NCI-H187 (cell line): ENCODE measurements at regions not wholly inside any gene's neighbourhood (a gene's known extent, or its start where the extent isn't known, plus 50 kb on each side); places are given as distances from the start of the nearest gene placed in this dataset.
A peak's percentile ranks its signal among the peaks of the same experiment; 100 is the strongest.

ENCODE experiments used
- DNase-seq, 2 experiments: peaks; one replicate each; lab custom pipeline; 2025; lab: John Stamatoyannopoulos, UW

GRCh38 chr7:22563032-22563501 is 63.1 kb upstream of the STEAP1B start:
- no peak for DNase-seq

- DNase-seq: no peak
These were observed 62.1 kb upstream of the STEAP1B start for GRCh38 chr7:22561895-22562593.

- DNase-seq: no peak
These were observed 61.4 kb upstream of the STEAP1B start for GRCh38 chr7:22561321-22561811.

- DNase-seq: peak; percentile 4 to 29
These were observed 60.0 kb upstream of the STEAP1B start for GRCh38 chr7:22559829-22560489.

GRCh38 chr7:22557167-22557566 is 57.2 kb upstream of the STEAP1B start:
- DNase-seq: no peak

GRCh38 chr7:22555476-22555875 is 55.5 kb upstream of the STEAP1B start:
- no peak for DNase-seq

- DNase-seq: no peak
These were observed 54.2 kb upstream of the STEAP1B start for GRCh38 chr7:22554184-22554583.

- no peak for DNase-seq
These were observed 52.0 kb upstream of the STEAP1B start for GRCh38 chr7:22551768-22552513.

- DNase-seq: no peak
These were observed 50.6 kb upstream of the STEAP1B start for GRCh38 chr7:22550514-22551030.

GRCh38 chr7:22549667-22550513 is 49.9 kb upstream of the STEAP1B start:
- peak; percentile 4 to 16 for DNase-seq
